T-helper 2 cell treated with Interferon-gamma antibody and Interleukin-4, amounts not matched to agents 5 μg/mL and 100 μg/mL, for 36 hours (primary cell): ENCODE measurements at regions not wholly inside any gene's neighbourhood (a gene's known extent, or its start where the extent isn't known, plus 50 kb on each side); places are given as distances from the start of the nearest gene placed in this dataset.

Experiments used
- DNase-seq: peaks from one replicate; pipeline ENCODE4 v3.0.0; 2021; ENCODE audit warnings: low spot score
- H3K27ac Mint-ChIP-seq: one replicate; pipeline ENCODE4 v1.8.0; 2021; ENCODE audit warnings: mild to moderate bottlenecking, mixed read lengths
- H3K27me3 Mint-ChIP-seq: one replicate; pipeline ENCODE4 v1.8.0; 2021; ENCODE audit warnings: low read depth, mixed read lengths
- H3K36me3 Mint-ChIP-seq: one replicate; pipeline ENCODE4 v1.8.0; 2021; ENCODE audit warnings: low read depth, mixed read lengths
- H3K4me1 Mint-ChIP-seq: one replicate; pipeline ENCODE4 v1.8.0; 2021; ENCODE audit warnings: low read depth, mixed read lengths
- H3K4me3 Mint-ChIP-seq: one replicate; pipeline ENCODE4 v1.8.0; 2022; ENCODE audit warnings: mild to moderate bottlenecking, moderate library complexity, mixed read lengths
- H3K9me3 Mint-ChIP-seq: one replicate; pipeline ENCODE4 v1.8.0; 2021; ENCODE audit warnings: mixed read lengths

- Mint-ChIP-seq H3K9me3 (peaks cover 7% of the 10 kb centered on the region), H3K36me3 (no peaks in the 10 kb centered on the region), H3K27ac (no peak overlapping the region), H3K4me3 (peak overlapping the region; percentile 4), H3K27me3 (no peaks in the 10 kb centered on the region), H3K4me1 (peaks cover 8% of the 10 kb centered on the region)
- no peak for DNase-seq
Observed at GRCh38 chr5:98492258-98492657, 281.2 kb upstream of the RGMB start.

DNA sequence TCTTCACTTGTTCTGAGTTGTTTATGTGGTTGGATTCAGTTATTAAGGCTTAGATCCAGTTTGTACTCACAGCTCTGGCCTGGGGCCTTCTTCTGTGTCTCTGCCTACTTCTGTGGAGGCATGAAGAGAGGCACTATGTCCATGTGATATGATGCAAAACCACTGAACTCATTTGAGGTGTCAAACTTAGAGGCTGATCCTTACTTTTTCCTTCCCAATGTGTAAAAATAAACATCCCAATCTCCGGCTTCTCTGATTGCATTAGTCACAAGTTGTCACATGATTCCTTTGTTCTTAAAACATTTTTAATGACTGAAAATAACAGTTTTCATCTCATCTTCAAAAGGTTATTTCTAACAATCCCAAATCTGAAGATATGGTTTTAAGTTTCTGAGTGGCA is 276.0 kb upstream of the RGMB start:
- Mint-ChIP-seq H3K9me3 (peaks cover 3% of the 10 kb centered on the region), H3K27ac (no peak overlapping the region), H3K4me3 (no peak overlapping the region), H3K36me3 (no peaks in the 10 kb centered on the region), H3K27me3 (no peaks in the 10 kb centered on the region), H3K4me1 (peaks cover 6% of the 10 kb centered on the region)
- DNase-seq = no peak

- Mint-ChIP-seq H3K4me1 (peaks cover 3% of the 10 kb centered on the region), H3K4me3 (no peak overlapping the region), H3K9me3 (no peaks in the 10 kb centered on the region), H3K36me3 (no peaks in the 10 kb centered on the region), H3K27me3 (no peaks in the 10 kb centered on the region), H3K27ac (no peak overlapping the region)
- no peak for DNase-seq
Observed at GRCh38 chr5:98498028-98498427, 275.4 kb upstream of the RGMB start.

DNA sequence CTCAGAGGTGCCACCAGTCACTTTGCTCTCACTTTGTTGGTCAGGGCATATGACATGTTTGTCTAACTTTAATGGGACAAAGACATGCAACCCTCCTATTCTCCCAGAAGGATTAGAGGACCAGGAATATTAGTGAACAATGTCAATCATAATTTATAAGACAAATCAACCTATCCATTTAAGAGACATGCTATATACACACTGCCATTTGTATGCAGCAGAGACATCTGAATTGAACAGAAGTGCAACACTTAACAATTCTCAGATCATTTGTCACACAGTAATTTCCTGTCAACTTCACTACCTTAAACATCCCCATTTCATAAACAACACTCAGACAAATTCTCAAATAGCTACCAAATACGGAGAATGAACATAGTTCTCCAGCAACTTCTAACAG is 273.6 kb upstream of the RGMB start:
- no peak overlapping the region for H3K27ac Mint-ChIP-seq
- H3K27me3 Mint-ChIP-seq = no peaks in the 10 kb centered on the region
- no peaks in the 10 kb centered on the region for H3K9me3 Mint-ChIP-seq
- no peak for DNase-seq
- H3K36me3 Mint-ChIP-seq = no peaks in the 10 kb centered on the region
- H3K4me3 Mint-ChIP-seq = no peak overlapping the region
- H3K4me1 Mint-ChIP-seq = peaks cover under 1% of the 10 kb centered on the region

GRCh38 chr5:98500811-98501210 is 272.7 kb upstream of the RGMB start:
- Mint-ChIP-seq H3K9me3 (no peaks in the 10 kb centered on the region), H3K27ac (no peak overlapping the region), H3K27me3 (no peaks in the 10 kb centered on the region), H3K4me1 (no peaks in the 10 kb centered on the region), H3K36me3 (no peaks in the 10 kb centered on the region), H3K4me3 (no peak overlapping the region)
- DNase-seq = no peak

DNA sequence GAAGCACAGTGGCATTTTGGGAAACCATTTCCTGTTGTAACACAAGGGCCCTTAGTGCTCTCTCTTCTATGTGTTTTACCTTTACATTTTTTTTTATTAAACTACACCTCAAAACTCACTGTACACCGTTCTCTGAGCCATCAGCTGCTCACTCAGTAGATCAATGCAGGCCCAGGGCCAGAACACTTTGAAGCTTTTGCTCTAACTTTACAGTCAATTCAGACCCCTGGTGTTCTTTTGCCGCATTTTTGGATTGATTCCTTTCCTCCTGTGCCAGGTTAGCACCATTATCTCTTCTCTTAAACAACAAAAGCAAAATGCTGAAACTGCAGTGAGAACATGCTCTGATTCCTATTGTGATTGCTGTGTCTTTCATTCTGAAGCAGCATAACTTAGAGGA is 269.8 kb upstream of the RGMB start:
- Mint-ChIP-seq H3K4me1 (no peaks in the 10 kb centered on the region), H3K27ac (no peak overlapping the region), H3K36me3 (no peaks in the 10 kb centered on the region), H3K4me3 (no peak overlapping the region), H3K9me3 (no peaks in the 10 kb centered on the region), H3K27me3 (no peaks in the 10 kb centered on the region)
- no peak for DNase-seq

DNA sequence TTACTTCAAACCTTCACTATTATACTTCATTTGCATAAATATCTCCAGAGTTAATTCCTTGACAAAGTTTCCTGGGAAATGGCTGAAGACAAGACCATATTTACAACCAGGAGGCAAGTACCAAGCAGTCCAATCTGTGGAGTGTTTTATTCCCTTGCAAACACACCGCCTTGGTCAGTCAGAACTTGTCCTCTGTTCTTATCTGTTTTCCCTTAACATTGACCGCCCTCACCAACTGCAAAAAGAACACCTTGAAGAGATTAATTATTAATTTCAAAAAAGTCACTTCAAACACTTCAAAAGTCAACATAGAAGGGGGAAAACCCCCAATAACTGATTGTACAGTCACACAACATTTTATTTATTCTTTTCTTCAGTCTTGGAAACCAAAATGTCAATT is 269.0 kb upstream of the RGMB start:
- Mint-ChIP-seq H3K36me3 (no peaks in the 10 kb centered on the region), H3K9me3 (no peaks in the 10 kb centered on the region), H3K27ac (no peak overlapping the region), H3K4me3 (no peak overlapping the region), H3K4me1 (no peaks in the 10 kb centered on the region), H3K27me3 (no peaks in the 10 kb centered on the region)
- DNase-seq = no peak

GRCh38 chr5:98510143-98510985 is 263.1 kb upstream of the RGMB start:
- Mint-ChIP-seq H3K4me1 (no peaks in the 10 kb centered on the region), H3K9me3 (no peaks in the 10 kb centered on the region), H3K27ac (no peak overlapping the region), H3K36me3 (no peaks in the 10 kb centered on the region), H3K4me3 (no peak overlapping the region), H3K27me3 (no peaks in the 10 kb centered on the region)
- DNase-seq = no peak

DNA sequence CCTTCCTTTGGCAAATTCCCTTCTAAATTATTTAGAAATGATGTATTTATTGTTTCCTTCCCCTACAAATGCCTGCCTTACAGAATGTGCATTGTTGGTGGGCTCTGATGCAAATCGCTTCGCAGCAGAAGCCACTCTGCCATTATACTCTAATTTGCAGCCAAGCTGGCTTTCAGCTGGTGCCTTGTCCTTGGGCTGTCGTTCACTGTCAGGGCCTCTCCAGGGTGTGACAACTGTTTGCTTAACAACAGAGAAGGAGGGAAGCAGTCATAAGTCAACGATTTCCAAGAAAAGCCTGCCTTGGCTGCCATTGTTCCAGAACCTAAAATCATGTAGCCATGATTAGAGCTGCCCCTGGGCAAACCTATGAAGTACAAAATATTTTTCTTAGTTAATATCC is 260.1 kb upstream of the RGMB start:
- H3K27ac Mint-ChIP-seq = no peak overlapping the region
- no peaks in the 10 kb centered on the region for H3K4me1 Mint-ChIP-seq
- no peak overlapping the region for H3K4me3 Mint-ChIP-seq
- H3K27me3 Mint-ChIP-seq = no peaks in the 10 kb centered on the region
- H3K9me3 Mint-ChIP-seq = no peaks in the 10 kb centered on the region
- no peaks in the 10 kb centered on the region for H3K36me3 Mint-ChIP-seq
- no peak for DNase-seq

DNA sequence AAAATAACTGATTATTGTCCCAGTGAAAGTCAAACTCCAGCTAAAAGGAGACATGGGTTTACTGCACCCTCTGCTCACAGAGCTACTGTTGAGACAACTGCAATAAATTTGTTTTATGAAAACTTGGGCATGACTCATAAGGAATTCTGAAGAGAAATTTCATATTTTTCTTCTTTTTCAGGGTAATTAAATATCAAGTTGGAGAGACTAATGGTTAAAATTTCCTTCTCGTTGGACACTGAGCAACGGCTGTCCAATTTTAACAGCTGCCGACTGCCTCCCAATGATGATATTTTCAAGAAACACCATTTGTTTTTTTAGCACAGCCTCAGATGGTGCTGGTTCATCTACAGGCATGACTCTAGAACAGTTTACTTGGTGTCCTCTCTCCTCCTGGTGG is 259.2 kb upstream of the RGMB start:
- Mint-ChIP-seq H3K9me3 (no peaks in the 10 kb centered on the region), H3K4me1 (no peaks in the 10 kb centered on the region), H3K4me3 (no peak overlapping the region), H3K27me3 (no peaks in the 10 kb centered on the region), H3K36me3 (no peaks in the 10 kb centered on the region), H3K27ac (no peak overlapping the region)
- DNase-seq = no peak

DNA sequence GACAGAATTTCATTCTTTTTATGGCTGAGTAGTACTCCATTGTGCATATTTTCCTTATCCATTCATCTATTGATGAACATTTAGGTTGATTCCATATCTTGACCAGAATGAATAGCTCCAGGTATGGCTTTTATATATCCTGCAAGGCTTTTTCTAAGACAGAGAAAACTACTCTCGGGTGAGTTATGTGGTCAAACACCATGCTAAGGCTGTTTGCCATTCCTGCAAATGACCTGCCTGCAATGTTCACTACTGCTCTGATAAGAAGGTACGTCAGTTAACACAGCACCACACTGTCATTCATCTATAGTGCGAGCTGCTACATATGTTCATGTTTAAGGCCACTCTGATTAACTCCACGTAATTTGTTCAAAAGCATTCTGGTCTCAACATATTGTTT is 256.8 kb upstream of the RGMB start:
- Mint-ChIP-seq H3K4me3 (no peak overlapping the region), H3K27me3 (no peaks in the 10 kb centered on the region), H3K27ac (no peak overlapping the region), H3K9me3 (no peaks in the 10 kb centered on the region), H3K36me3 (no peaks in the 10 kb centered on the region), H3K4me1 (no peaks in the 10 kb centered on the region)
- DNase-seq = no peak

GRCh38 chr5:98517560-98518366 is 255.7 kb upstream of the RGMB start:
- Mint-ChIP-seq H3K27ac (no peak overlapping the region), H3K36me3 (no peaks in the 10 kb centered on the region), H3K4me1 (no peaks in the 10 kb centered on the region), H3K4me3 (no peak overlapping the region), H3K9me3 (no peaks in the 10 kb centered on the region), H3K27me3 (no peaks in the 10 kb centered on the region)
- no peak for DNase-seq

- H3K36me3 Mint-ChIP-seq = no peaks in the 10 kb centered on the region
- H3K27me3 Mint-ChIP-seq = peaks cover 2% of the 10 kb centered on the region
- H3K4me1 Mint-ChIP-seq = no peaks in the 10 kb centered on the region
- no peak overlapping the region for H3K27ac Mint-ChIP-seq
- no peak for DNase-seq
- no peak overlapping the region for H3K4me3 Mint-ChIP-seq
- no peaks in the 10 kb centered on the region for H3K9me3 Mint-ChIP-seq
Observed at GRCh38 chr5:98518754-98519153, 254.7 kb upstream of the RGMB start.

- DNase-seq = no peak
- Mint-ChIP-seq H3K4me3 (no peak overlapping the region), H3K27me3 (peaks cover 2% of the 10 kb centered on the region), H3K36me3 (no peaks in the 10 kb centered on the region), H3K9me3 (no peaks in the 10 kb centered on the region), H3K4me1 (no peaks in the 10 kb centered on the region), H3K27ac (no peak overlapping the region)
Observed at GRCh38 chr5:98519571-98519970, 253.9 kb upstream of the RGMB start.
